HCT116 (cell line): ENCODE measurements at regions not wholly inside any gene's neighbourhood (a gene's known extent, or its start where the extent isn't known, plus 50 kb on each side); places are given as distances from the start of the nearest gene placed in this dataset.

ENCODE experiments used
- ATAC-seq: fragments of 200-7000 bp; cut with Tn5 transposase; 2 replicates; pipeline ENCODE4 v1.9.1; 2020; ENCODE audit warnings: mild to moderate bottlenecking, moderate library complexity
- BruUV-seq: library from RNA; stranded (reverse); fragments of 400-500 nt; replicated peaks from 2 replicates; lab custom pipeline; 2021; lab: Mats Ljungman, UMichigan
- CTCF ChIA-PET: fragments of 300-600 bp; sonication (Branson Sonifier 250); formaldehyde crosslinking; loops from one replicate; lab custom pipeline; 2021; ENCODE audit warnings: antibody characterized with exemption; lab: Charles Lee
- POLR2A ChIA-PET: fragments of 300-600, 350-600 bp; sonication (Branson Sonifier 250); formaldehyde crosslinking; loops from one replicate; lab custom pipeline; 2021; ENCODE audit warnings: antibody characterized with exemption; lab: Charles Lee
- RAD21 ChIA-PET, 2 experiments: fragments of 300-600 bp; sonication (Branson Sonifier 250); formaldehyde crosslinking; loops; one replicate each; lab custom pipeline; 2023; ENCODE audit warnings: low total read pairs in 2 of 2; ENCODE audit not compliant: uncharacterized antibody in 2 of 2, unreplicated experiment in 2 of 2, low non-redundant PET in 1 of 2; lab: Charles Lee
- DNase-seq: peaks from one replicate; pipeline ENCODE4 v3.0.0-alpha.2; 2010; ENCODE audit warnings: low read depth, low spot score
- H2AFZ ChIP-seq: fragments of 200-600 bp; shearing (Covaris generic), sonication (generic); 2 replicates; pipeline ENCODE4 v1.6.1; 2017; ENCODE audit warnings: low read depth, mixed run types, mixed read lengths, antibody characterized with exemption, low read length; ENCODE audit not compliant: poor library complexity, severe bottlenecking
- H3K27ac ChIP-seq: 2 replicates; pipeline ENCODE4 v1.5.1; 2012; ENCODE audit warnings: low read depth, low read length
- H3K27me3 ChIP-seq: fragments of 200-600 bp; sonication (generic); 2 replicates; pipeline ENCODE4 v1.6.1; 2016; ENCODE audit warnings: mixed run types, low read length, mixed read lengths; ENCODE audit not compliant: insufficient read depth
- H3K36me3 ChIP-seq, 2 experiments: fragments of 200-500 bp in 1 of 2; fragments of 200-600 bp in 1 of 2; sonication (Bioruptor generic) in 1 of 2; sonication (generic) in 1 of 2; 2 replicates each; pipeline versions ENCODE4 v1.5.1 to v1.6.1; 2014 to 2016; ENCODE audit warnings: low read length in 2 of 2, inconsistent platforms in 1 of 2, mixed read lengths in 1 of 2, mixed run types in 1 of 2; ENCODE audit not compliant: insufficient read depth in 2 of 2, control insufficient read depth in 1 of 2
- H3K4me1 ChIP-seq, 2 experiments: fragments of 200-600 bp in 1 of 2; sonication (generic) in 1 of 2; 2 replicates each; pipeline versions ENCODE4 v1.5.1 to v1.6.1; 2012 to 2017; ENCODE audit warnings: low read length in 2 of 2, inconsistent platforms in 1 of 2, mild to moderate bottlenecking in 1 of 2, mixed read lengths in 1 of 2, mixed run types in 1 of 2, moderate library complexity in 1 of 2; ENCODE audit not compliant: insufficient read depth in 2 of 2, control insufficient read depth in 1 of 2
- H3K4me2 ChIP-seq: fragments of 200-600 bp; sonication (generic); 2 replicates; pipeline ENCODE4 v1.6.1; 2017; ENCODE audit warnings: mixed run types, low read length, mixed read lengths
- H3K4me3 ChIP-seq, 2 experiments: fragments of 200-600 bp in 1 of 2; sonication (generic) in 1 of 2; replicated peaks in 1 of 2; 2 replicates each; pipeline ENCODE4 v1.5.1; 2011 to 2016; ENCODE audit warnings: low read length in 2 of 2, control low read depth in 1 of 2, low read depth in 1 of 2, mild to moderate bottlenecking in 1 of 2, mixed read lengths in 1 of 2, mixed run types in 1 of 2
- H3K79me2 ChIP-seq: fragments of 200-600 bp; sonication (generic); 2 replicates; pipeline ENCODE4 v1.6.1; 2017; ENCODE audit warnings: mild to moderate bottlenecking, mixed run types, low read length, moderate library complexity, mixed read lengths; ENCODE audit not compliant: insufficient read depth
- H3K9ac ChIP-seq: fragments of 200-600 bp; sonication (generic); 2 replicates; pipeline ENCODE4 v1.6.1; 2016; ENCODE audit warnings: low read length, mixed read lengths
- H3K9me2 ChIP-seq: fragments of 200-600 bp; sonication (generic), shearing (Covaris generic); 2 replicates; pipeline ENCODE4 v1.6.1; 2017; ENCODE audit warnings: mixed run types, mild to moderate bottlenecking, moderate library complexity; ENCODE audit not compliant: insufficient read depth
- H3K9me3 ChIP-seq, 2 experiments: fragments of 200-500 bp in 1 of 2; fragments of 200-600 bp in 1 of 2; sonication (Bioruptor generic) in 1 of 2; sonication (generic) in 1 of 2; 2 replicates each; pipeline ENCODE4 v1.6.1; 2014 to 2017; ENCODE audit warnings: low read length in 2 of 2, mixed read lengths in 2 of 2, inconsistent platforms in 1 of 2, low read depth in 1 of 2, mild to moderate bottlenecking in 1 of 2, mixed run types in 1 of 2, moderate library complexity in 1 of 2; ENCODE audit not compliant: control insufficient read depth in 1 of 2, insufficient read depth in 1 of 2
- H4K20me1 ChIP-seq: fragments of 200-600 bp; sonication (generic), shearing (Covaris generic); 2 replicates; pipeline ENCODE4 v1.6.1; 2017; ENCODE audit warnings: mixed run types, mild to moderate bottlenecking, moderate library complexity; ENCODE audit not compliant: insufficient read depth
- CEBPB ChIP-seq: IDR thresholded peaks from 2 replicates; pipeline ENCODE4 v1.6.1; 2012; ENCODE audit warnings: low read depth
- CTCF ChIP-seq, 3 experiments: fragments of 200-600 bp in 1 of 3; sonication (generic) in 1 of 3; IDR thresholded peaks in 2 of 3; conservative IDR thresholded peaks in 1 of 3; 2 replicates each; pipeline ENCODE4 v1.5.1; 2012 to 2017; ENCODE audit warnings: low read depth in 2 of 3, low read length in 2 of 3, antibody characterized with exemption in 1 of 3, borderline replicate concordance in 1 of 3, control low read depth in 1 of 3, mild to moderate bottlenecking in 1 of 3, mixed read lengths in 1 of 3, mixed run types in 1 of 3, moderate library complexity in 1 of 3; ENCODE audit not compliant: insufficient read depth in 1 of 3
- ELF1 ChIP-seq: IDR thresholded peaks from 2 replicates; pipeline ENCODE4 v1.6.1; 2012; ENCODE audit warnings: low read depth, borderline replicate concordance
- EZH2 ChIP-seq: fragments of 200-600 bp; sonication (generic); IDR thresholded peaks from 2 replicates; pipeline ENCODE4 v1.6.1; 2017; ENCODE audit warnings: antibody characterized with exemption, mixed run types
- EZH2phosphoT487 ChIP-seq: fragments of 200-600 bp; IDR thresholded peaks from 2 replicates; pipeline ENCODE4 v1.6.1; 2018; ENCODE audit warnings: antibody characterized with exemption, borderline replicate concordance
- FOSL1 ChIP-seq: IDR thresholded peaks from 2 replicates; pipeline ENCODE4 v1.6.1; 2012; ENCODE audit warnings: low read depth
- JUND ChIP-seq: IDR thresholded peaks from 2 replicates; pipeline ENCODE4 v1.6.1; 2012
- POLR2A ChIP-seq: IDR thresholded peaks from 2 replicates; pipeline ENCODE4 v1.7.0; 2011; ENCODE audit warnings: borderline replicate concordance; ENCODE audit not compliant: insufficient read depth, insufficient read length; ENCODE audit errors: extremely low read depth
- SIN3A ChIP-seq: IDR thresholded peaks from 2 replicates; pipeline ENCODE4 v1.6.1; 2012; ENCODE audit warnings: low read depth
- SP1 ChIP-seq: IDR thresholded peaks from 2 replicates; pipeline ENCODE4 v1.6.1; 2012; ENCODE audit warnings: low read depth
- SRF ChIP-seq: IDR thresholded peaks from 2 replicates; pipeline ENCODE4 v1.6.1; 2012; ENCODE audit warnings: low read depth
- YY1 ChIP-seq: IDR thresholded peaks from 2 replicates; pipeline ENCODE4 v1.6.1; 2011; ENCODE audit warnings: low read length, low read depth, moderate library complexity, mild to moderate bottlenecking; ENCODE audit not compliant: insufficient replicate concordance; ENCODE audit errors: extremely low read depth
- ZFX ChIP-seq: fragments of 450-650 bp; IDR thresholded peaks from 2 replicates; pipeline ENCODE4 v1.6.1; 2017
- ZNF274 ChIP-seq: fragments of 200-500 bp; sonication (Bioruptor generic); IDR thresholded peaks from 2 replicates; pipeline ENCODE4 v1.6.1; 2014; ENCODE audit warnings: mild to moderate bottlenecking, low read depth, low read length, inconsistent platforms
- intact Hi-C: fragments of 100-400 bp; cut with micrococcal nuclease; formaldehyde crosslinking; loops from 2 replicates; pipeline ENCODE4 v1.10.0; 2022
- TF ChIP-seq, protein P1 (sequence below): IDR thresholded peaks from 2 replicates; pipeline ENCODE4 v1.6.1; 2012; ENCODE audit warnings: low read depth
- TF ChIP-seq, protein P2 (sequence below): IDR thresholded peaks from 2 replicates; pipeline ENCODE4 v1.6.1; 2012

- Histone ChIP-seq H3K4me2 (no peak overlapping the region), H3K9me2 (no peaks in the 10 kb centered on the region), H3K27ac (peak overlapping the region; percentile 42; the same call in 1 of the 2 replicates), H3K9ac (no peak overlapping the region), H2AFZ (no peak overlapping the region), H3K4me1 (peaks cover 33 to 50% of the 10 kb centered on the region in 2 experiments), H3K79me2 (no peaks in the 10 kb centered on the region), H3K4me3 (no peak overlapping the region), H3K36me3 (peaks cover 0 to 7% of the 10 kb centered on the region in 2 experiments; a peak in 2 of 4 replicates), H3K27me3 (no peaks in the 10 kb centered on the region), H4K20me1 (no peaks in the 10 kb centered on the region), H3K9me3 (no peaks in the 10 kb centered on the region)
- POLR2A ChIA-PET, result no interaction called here
- TF ChIP-seq ZNF274 (no peak), SP1 (no peak), JUND (no peak), SRF (no peak), FOSL1 (no peak), POLR2A (no peak), YY1 (no peak), SIN3A (no peak), EZH2 (no peak), EZH2phosphoT487 (no peak), ELF1 (no peak), ZFX (no peak), CEBPB (no peak), CTCF (IDR thresholded peaks at IDR 0.05 in 2 of 3, conservative IDR thresholded peaks at IDR 0.05 in 1 of 3; ENCODE audit: borderline replicate concordance in 1 of 3, insufficient read depth in 1 of 3, low read depth in 2 of 3, low read length in 2 of 3) (no peak)
- TF ChIP-seq, protein P1, sequence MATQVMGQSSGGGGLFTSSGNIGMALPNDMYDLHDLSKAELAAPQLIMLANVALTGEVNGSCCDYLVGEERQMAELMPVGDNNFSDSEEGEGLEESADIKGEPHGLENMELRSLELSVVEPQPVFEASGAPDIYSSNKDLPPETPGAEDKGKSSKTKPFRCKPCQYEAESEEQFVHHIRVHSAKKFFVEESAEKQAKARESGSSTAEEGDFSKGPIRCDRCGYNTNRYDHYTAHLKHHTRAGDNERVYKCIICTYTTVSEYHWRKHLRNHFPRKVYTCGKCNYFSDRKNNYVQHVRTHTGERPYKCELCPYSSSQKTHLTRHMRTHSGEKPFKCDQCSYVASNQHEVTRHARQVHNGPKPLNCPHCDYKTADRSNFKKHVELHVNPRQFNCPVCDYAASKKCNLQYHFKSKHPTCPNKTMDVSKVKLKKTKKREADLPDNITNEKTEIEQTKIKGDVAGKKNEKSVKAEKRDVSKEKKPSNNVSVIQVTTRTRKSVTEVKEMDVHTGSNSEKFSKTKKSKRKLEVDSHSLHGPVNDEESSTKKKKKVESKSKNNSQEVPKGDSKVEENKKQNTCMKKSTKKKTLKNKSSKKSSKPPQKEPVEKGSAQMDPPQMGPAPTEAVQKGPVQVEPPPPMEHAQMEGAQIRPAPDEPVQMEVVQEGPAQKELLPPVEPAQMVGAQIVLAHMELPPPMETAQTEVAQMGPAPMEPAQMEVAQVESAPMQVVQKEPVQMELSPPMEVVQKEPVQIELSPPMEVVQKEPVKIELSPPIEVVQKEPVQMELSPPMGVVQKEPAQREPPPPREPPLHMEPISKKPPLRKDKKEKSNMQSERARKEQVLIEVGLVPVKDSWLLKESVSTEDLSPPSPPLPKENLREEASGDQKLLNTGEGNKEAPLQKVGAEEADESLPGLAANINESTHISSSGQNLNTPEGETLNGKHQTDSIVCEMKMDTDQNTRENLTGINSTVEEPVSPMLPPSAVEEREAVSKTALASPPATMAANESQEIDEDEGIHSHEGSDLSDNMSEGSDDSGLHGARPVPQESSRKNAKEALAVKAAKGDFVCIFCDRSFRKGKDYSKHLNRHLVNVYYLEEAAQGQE, result no peak
- TF ChIP-seq, protein P2, sequence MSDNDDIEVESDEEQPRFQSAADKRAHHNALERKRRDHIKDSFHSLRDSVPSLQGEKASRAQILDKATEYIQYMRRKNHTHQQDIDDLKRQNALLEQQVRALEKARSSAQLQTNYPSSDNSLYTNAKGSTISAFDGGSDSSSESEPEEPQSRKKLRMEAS, result no peak
- intact Hi-C loops, result no loop called here
- DNase-seq, result no peak
- ATAC-seq, result no peak
- CTCF ChIA-PET, result no interaction called here
- no TSS peak for BruUV-seq
- RAD21 ChIA-PET, result no interaction called here
Measured at GRCh38 chr14:53464376-53464775, 311.3 kb upstream of the DDHD1 start.
